Ascending aorta (tissue), 2 donors: ENCODE measurements at regions not wholly inside any gene's neighbourhood (a gene's known extent, or its start where the extent isn't known, plus 50 kb on each side); places are given as distances from the start of the nearest gene placed in this dataset.

Experiments used
- DNase-seq, 2 donors: peaks; one replicate each; pipeline ENCODE4 v3.0.0-alpha.2; 2019; ENCODE audit warnings: low spot score in 2 of 2
- H3K27ac ChIP-seq, 2 donors: fragments of 200-600 bp; sonication (generic); one replicate each; pipeline ENCODE4 v1.5.1; 2016 to 2017; ENCODE audit warnings: mild to moderate bottlenecking in 1 of 2
- H3K27me3 ChIP-seq: fragments of 200-600 bp; sonication (generic); one replicate; pipeline ENCODE4 v1.5.1; 2017
- H3K36me3 ChIP-seq, 2 donors: fragments of 200-600 bp; sonication (generic); one replicate each; pipeline ENCODE4 v1.5.1; 2016
- H3K4me1 ChIP-seq, 2 donors: fragments of 200-600 bp; sonication (generic); one replicate each; pipeline ENCODE4 v1.5.1; 2016 to 2017; ENCODE audit warnings: mild to moderate bottlenecking in 1 of 2
- H3K4me3 ChIP-seq, 2 donors: fragments of 200-600 bp; sonication (generic); one replicate each; pipeline ENCODE4 v1.5.1; 2016 to 2017; ENCODE audit warnings: mild to moderate bottlenecking in 1 of 2
- H3K9me3 ChIP-seq, 2 donors: fragments of 200-600 bp; sonication (generic); one replicate each; pipeline ENCODE4 v1.5.1; 2016
- intact Hi-C: fragments of 100-400 bp; cut with DNase I; formaldehyde crosslinking; loops from one replicate; pipeline ENCODE4 v1.15.1; 2023
- TF ChIP-seq, protein P1 (sequence below), 3 experiments: fragments of 200-600 bp in 2 of 3; fragments of 450-650 bp in 1 of 3; sonication (generic) in 2 of 3; IDR thresholded peaks; one replicate each; pipeline ENCODE4 v1.5.1; 2016 to 2019; ENCODE audit warnings: antibody characterized with exemption in 3 of 3, mild to moderate bottlenecking in 1 of 3, moderate library complexity in 1 of 3

DNA sequence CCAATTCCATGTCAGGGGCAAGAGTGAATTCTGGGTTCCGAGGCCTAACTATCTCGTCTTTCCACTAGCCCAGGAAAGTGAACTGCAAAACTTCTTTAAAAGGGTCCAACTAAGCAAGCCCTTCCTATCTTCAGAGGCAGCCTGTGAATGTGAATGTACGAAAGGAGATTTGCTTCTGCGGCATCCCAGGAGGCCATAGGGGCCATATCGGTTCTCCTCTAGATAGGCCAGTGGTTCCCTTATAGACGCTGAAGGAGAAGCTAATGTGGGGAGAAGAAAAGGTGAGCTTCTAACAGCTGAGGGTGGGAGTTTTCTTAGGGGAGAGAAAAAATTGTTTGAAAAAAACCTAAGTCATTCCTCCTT, 128.0 kb upstream of the C1orf174 start:
- H3K36me3 ChIP-seq = no peaks in the 10 kb centered on the region
- intact Hi-C loops = no loop called here
- H3K27me3 ChIP-seq = no peaks in the 10 kb centered on the region
- TF ChIP-seq, protein P1, sequence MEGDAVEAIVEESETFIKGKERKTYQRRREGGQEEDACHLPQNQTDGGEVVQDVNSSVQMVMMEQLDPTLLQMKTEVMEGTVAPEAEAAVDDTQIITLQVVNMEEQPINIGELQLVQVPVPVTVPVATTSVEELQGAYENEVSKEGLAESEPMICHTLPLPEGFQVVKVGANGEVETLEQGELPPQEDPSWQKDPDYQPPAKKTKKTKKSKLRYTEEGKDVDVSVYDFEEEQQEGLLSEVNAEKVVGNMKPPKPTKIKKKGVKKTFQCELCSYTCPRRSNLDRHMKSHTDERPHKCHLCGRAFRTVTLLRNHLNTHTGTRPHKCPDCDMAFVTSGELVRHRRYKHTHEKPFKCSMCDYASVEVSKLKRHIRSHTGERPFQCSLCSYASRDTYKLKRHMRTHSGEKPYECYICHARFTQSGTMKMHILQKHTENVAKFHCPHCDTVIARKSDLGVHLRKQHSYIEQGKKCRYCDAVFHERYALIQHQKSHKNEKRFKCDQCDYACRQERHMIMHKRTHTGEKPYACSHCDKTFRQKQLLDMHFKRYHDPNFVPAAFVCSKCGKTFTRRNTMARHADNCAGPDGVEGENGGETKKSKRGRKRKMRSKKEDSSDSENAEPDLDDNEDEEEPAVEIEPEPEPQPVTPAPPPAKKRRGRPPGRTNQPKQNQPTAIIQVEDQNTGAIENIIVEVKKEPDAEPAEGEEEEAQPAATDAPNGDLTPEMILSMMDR (IDR thresholded peaks at IDR 0.05) = no peak
- DNase-seq = no peak
- H3K9me3 ChIP-seq = no peaks in the 10 kb centered on the region
- H3K4me1 ChIP-seq = no peaks in the 10 kb centered on the region
- no peak overlapping the region for H3K27ac ChIP-seq
- H3K4me3 ChIP-seq = no peak overlapping the region

DNA sequence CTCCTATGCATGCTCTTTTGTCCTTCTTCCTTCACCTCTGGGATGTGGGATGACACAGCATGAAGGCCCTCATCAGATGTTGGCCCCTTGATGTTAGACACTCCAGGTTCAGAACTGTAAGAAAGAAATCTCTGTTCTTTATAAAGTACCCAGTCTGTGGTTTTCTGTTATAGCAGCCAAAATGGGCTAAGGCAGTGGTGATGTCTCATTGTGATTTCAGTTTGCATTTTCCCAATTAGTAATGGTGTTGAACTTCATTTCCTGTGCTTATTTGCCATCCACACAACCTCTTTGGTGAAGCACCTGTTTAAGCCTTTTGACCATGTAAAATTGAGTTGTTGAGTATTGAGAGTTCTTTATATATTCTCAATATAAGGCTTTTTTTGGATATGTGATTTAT, 129.3 kb upstream of the C1orf174 start:
- intact Hi-C loops = no loop called here
- TF ChIP-seq, protein P1 (IDR thresholded peaks at IDR 0.05) = no peak
- no peaks in the 10 kb centered on the region for H3K4me1 ChIP-seq
- H3K27ac ChIP-seq = no peak overlapping the region
- no peaks in the 10 kb centered on the region for H3K36me3 ChIP-seq
- no peak overlapping the region for H3K4me3 ChIP-seq
- H3K27me3 ChIP-seq = no peaks in the 10 kb centered on the region
- no peaks in the 10 kb centered on the region for H3K9me3 ChIP-seq
- DNase-seq = no peak

DNA sequence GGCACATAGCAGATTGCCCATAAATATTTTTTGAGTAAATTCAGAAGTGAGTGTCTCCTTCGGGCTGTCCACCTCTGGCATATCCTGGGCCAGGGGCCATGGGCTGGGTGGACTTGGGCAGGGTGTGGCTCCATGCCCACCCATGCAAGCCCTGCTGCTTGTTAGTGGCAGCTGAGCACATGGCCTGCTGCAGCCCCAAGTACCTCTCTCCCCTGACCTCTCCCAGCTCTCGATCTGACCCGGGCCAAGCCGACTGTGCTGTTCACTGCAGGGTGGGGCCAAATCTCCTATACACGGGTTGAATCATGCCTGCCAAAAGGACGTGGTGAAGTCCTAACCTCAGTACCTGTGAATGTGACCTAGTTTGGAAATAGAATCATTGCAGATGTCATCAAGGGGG, 132.5 kb upstream of the C1orf174 start:
- Histone ChIP-seq H3K4me1 (no peaks in the 10 kb centered on the region), H3K27ac (no peak overlapping the region), H3K9me3 (no peaks in the 10 kb centered on the region), H3K4me3 (no peak overlapping the region), H3K36me3 (no peaks in the 10 kb centered on the region), H3K27me3 (no peaks in the 10 kb centered on the region)
- DNase-seq = no peak
- intact Hi-C loops = no loop called here
- TF ChIP-seq, protein P1 (IDR thresholded peaks at IDR 0.05) = no peak

DNA sequence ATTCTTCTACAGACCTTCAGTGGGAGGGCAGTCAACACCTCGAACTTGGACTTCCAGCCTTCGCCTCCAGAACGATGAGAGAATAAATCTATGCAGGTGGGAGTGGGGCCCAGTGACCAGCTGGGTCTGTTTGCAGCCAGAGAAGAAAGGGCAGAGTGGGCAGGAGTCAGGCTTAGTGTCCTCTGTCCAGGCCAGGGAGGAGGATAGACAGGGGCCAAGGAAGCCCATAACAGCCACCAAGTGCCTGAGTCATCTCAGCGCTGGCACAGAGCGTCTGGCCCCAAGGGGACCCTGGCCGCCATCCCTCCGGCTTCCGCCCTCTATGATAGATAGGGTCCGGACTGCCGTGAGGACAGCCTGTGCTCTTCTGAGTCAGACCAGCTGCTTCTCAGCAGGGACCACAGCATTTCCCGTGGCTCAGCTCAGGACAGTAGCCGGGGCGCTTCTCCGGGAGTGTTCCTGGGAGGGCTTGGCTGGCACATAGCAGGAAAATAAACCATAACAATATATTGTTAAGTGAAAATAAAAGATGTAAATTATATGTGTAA, 133.1 kb upstream of the C1orf174 start:
- DNase-seq = no peak
- intact Hi-C loops = no loop called here
- H3K4me3 ChIP-seq = no peak overlapping the region
- H3K9me3 ChIP-seq = no peaks in the 10 kb centered on the region
- no peaks in the 10 kb centered on the region for H3K27me3 ChIP-seq
- H3K27ac ChIP-seq = no peak overlapping the region
- TF ChIP-seq, protein P1 (IDR thresholded peaks at IDR 0.05) = no peak
- no peaks in the 10 kb centered on the region for H3K36me3 ChIP-seq
- H3K4me1 ChIP-seq = no peaks in the 10 kb centered on the region

DNA sequence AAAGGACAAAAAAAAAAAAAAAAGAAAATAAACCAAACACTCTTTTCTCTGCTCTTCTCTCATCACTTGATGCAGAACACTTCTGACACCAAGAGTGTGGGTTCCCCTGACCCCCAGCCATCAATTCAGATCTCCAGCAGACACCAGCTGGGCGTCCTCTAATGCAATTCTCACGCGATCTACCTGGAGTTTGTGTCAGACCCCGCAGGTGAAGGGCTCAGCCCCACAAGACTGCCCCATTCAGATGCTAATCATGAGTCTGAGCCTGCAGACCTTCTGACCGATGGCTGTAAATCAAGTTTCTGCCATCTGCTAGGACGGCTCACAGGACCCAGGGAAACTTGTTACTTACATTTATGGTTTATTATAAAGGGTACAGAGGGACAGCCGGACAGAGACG, 133.6 kb upstream of the C1orf174 start:
- Histone ChIP-seq H3K36me3 (no peaks in the 10 kb centered on the region), H3K27ac (no peak overlapping the region), H3K4me1 (no peaks in the 10 kb centered on the region), H3K4me3 (no peak overlapping the region), H3K9me3 (no peaks in the 10 kb centered on the region), H3K27me3 (no peaks in the 10 kb centered on the region)
- DNase-seq = no peak
- intact Hi-C loops = no loop called here
- TF ChIP-seq, protein P1 (IDR thresholded peaks at IDR 0.05) = no peak

DNA sequence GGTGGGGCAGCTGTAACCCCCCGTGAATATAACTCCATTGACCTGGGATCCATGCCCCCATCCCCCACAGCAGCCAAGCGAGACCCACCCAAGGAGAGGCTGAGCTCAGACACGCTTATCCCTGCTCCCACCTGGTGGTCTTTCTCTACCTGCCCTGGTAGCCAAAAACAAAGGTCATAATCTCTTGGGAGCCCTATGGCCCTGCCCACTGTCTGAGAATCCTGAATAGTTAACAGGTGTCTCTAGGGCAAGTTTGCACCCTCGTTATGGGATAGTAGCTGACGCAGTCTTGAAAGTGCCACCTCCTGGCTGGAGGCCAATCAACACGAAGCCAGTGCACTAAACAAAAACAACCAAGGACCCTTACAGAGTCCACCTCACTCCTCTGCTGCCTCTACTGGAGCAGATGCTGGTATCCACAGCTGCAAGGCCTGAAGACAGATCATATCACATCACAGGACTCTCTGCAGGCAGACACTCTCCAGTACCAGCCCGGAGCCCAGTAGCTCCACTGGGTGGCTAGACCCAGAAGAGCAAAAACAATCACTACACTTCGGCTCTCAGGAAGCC, 134.3 kb upstream of the C1orf174 start:
- TF ChIP-seq, protein P1 (IDR thresholded peaks at IDR 0.05) = no peak
- DNase-seq = no peak
- intact Hi-C loops = no loop called here
- H3K27ac ChIP-seq = no peak overlapping the region
- no peaks in the 10 kb centered on the region for H3K36me3 ChIP-seq
- H3K27me3 ChIP-seq = no peaks in the 10 kb centered on the region
- no peaks in the 10 kb centered on the region for H3K9me3 ChIP-seq
- H3K4me1 ChIP-seq = no peaks in the 10 kb centered on the region
- no peak overlapping the region for H3K4me3 ChIP-seq
